GM19455 (cell line): ENCODE measurements at regions not wholly inside any gene's neighbourhood (a gene's known extent, or its start where the extent isn't known, plus 50 kb on each side); places are given as distances from the start of the nearest gene placed in this dataset.
"Not testable (repeated sequence)": the region's sequence is repeated elsewhere in the genome, so short reads cannot be mapped to it uniquely, and the experiment has no call there.

Experiments
- ATAC-seq: cut with Tn5 transposase; IDR thresholded peaks from one replicate; pipeline ENCODE4 v1.9.1; 2021; ENCODE audit not compliant: unreplicated experiment

GRCh38 chr12:84075991-84076390 is 836.6 kb downstream of the SLC6A15 start:
- no peak for ATAC-seq

DNA sequence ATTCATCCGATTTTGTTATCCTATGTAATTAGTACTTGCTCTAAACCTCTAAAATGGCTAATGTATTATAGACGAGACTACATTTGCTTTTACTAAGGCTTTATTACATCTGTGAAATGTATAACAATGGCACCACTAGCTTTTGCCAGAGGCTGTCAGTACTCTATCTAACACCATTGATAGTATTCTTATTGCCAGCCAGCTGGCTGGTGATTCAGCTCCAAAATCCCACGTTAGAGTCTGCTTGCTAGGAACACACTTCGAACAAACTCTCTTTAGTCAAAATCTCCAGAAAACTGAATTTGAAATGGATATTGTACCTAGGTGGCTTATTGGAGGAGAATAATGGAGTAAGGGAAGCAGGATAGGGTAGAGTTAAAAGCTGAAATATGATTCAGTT is 839.2 kb downstream of the SLC6A15 start:
- ATAC-seq = no peak

DNA sequence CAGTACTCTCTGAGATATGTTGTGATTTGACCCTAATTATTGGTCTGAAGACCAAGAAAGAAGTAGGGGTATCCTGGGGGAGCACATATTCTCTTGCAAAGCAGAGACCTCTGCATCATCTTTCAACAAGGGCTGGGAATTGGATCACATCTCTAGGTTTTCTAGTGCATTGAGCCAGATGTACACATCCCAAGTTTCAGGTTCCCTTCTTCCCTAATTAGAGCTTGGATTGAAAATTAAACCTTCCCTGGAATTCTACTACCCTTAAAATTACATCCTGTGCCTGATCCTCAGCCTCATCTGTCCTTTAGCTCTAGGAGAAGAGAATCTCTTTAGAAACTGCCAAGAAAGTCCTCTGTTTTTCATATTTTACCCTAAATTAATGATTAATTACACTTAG is 839.6 kb downstream of the SLC6A15 start:
- ATAC-seq = no peak

DNA sequence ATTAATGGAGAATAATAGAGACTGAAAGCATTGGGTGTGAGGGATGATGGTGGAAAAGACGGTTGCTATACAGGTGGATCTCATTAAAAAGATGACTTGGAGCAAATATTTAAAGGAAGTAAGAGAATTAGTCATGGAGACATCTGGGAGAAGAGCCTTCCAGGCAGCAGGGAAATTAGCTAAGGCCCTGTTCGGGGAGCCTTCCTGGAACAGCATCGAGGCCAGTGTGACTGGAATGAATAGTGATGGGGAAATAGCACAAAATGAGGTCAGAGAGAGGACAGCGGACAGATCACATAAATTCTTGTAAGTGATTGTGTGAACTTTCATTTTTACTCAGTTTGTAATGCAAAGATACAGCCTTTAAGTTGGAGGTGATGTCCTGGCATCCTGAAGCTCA is 842.3 kb downstream of the SLC6A15 start:
- ATAC-seq = no peak

- no peak for ATAC-seq
These were observed 842.9 kb downstream of the SLC6A15 start for GRCh38 chr12:84069699-84070098.

- ATAC-seq = no peak
These were observed 843.4 kb downstream of the SLC6A15 start for GRCh38 chr12:84069198-84069597.

- no peak for ATAC-seq
These were observed 854.5 kb downstream of the SLC6A15 start for GRCh38 chr12:84058136-84058535.

DNA sequence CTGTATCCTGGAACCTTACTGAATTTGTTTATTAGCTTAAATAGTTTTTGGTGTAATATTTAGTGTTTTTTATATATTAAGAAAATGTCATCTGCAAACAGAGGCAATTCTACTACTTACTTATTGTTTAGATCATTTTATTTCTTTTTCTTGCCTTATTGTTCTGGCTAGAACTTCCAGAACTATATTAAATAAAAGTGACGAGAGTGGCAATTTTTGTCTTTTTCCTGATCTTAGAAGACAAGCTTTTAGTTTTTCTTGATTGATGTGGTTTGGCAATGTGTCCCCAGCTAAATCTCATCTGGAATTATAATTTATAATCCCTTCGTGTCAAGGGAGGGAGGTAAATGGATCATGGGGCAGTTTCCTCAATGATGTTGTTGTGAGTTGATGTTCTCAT is 857.8 kb downstream of the SLC6A15 start:
- ATAC-seq = no peak

GRCh38 chr12:84047881-84048280 is 864.7 kb downstream of the SLC6A15 start:
- no peak for ATAC-seq

GRCh38 chr12:84046859-84047258 is 865.7 kb downstream of the SLC6A15 start:
- ATAC-seq = no peak

DNA sequence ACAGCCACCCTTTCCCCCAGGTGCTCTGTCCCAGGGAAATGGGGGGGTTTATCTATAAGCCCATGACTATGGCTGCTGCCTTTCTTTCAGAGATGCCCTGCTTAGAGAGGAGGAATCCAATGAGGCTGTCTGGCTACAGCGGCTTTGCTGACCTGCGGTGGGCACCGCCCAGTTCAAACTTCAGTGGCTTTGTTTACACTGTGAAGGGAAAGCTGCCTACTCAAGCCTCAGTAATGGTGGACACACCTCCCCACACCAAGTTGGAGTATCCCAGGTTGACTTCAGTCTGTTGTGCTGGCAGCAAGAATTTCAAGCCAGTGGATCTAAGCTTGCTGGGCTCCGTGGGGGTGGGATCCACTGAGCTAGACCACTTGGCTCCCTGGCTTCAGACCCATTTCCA is 869.2 kb downstream of the SLC6A15 start:
- ATAC-seq = no peak

DNA sequence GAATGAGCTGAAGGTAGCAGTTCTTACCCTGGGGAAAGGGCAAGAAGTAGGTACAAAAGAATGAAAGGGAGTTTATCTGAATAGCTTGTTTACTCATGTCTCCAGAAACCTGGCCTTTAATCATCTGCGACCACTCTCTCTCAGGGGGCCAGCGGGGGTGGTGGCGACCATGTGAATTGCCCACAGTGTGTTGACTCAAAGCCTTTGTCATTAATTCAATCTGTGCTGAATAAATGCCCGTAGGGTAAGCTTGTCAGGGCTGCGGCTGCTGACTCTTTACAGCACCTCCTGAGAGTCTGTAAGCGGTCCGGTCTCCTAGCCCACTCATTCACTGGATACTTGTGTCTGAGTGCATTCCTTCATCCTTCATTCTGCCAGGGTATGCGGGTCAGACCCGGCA is 874.4 kb downstream of the SLC6A15 start:
- ATAC-seq = no peak

DNA sequence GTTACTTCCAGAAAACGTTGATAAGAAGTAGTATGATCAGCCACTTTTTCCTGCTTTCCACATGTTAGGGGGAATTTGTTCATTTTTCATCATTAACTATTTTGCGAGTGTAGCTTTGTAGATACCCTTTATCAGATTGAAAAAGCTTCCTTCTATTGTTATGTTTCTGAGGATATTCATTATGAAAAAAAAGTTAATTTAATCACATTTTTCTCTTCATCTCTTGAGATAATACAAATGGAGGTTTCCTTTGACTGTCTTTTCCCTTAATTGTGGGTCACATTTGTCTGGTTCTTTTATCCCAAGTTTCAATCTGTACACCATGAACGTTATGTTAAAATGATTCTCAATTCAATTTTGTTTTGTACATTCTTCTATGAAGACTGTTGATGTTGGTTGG is 875.7 kb downstream of the SLC6A15 start:
- no peak for ATAC-seq

- no peak for ATAC-seq
These were observed 876.8 kb downstream of the SLC6A15 start for GRCh38 chr12:84035766-84036165.

GRCh38 chr12:84034871-84035270 is 877.7 kb downstream of the SLC6A15 start:
- no peak for ATAC-seq

- ATAC-seq = no peak
These were observed 879.4 kb downstream of the SLC6A15 start for GRCh38 chr12:84033162-84033561.

DNA sequence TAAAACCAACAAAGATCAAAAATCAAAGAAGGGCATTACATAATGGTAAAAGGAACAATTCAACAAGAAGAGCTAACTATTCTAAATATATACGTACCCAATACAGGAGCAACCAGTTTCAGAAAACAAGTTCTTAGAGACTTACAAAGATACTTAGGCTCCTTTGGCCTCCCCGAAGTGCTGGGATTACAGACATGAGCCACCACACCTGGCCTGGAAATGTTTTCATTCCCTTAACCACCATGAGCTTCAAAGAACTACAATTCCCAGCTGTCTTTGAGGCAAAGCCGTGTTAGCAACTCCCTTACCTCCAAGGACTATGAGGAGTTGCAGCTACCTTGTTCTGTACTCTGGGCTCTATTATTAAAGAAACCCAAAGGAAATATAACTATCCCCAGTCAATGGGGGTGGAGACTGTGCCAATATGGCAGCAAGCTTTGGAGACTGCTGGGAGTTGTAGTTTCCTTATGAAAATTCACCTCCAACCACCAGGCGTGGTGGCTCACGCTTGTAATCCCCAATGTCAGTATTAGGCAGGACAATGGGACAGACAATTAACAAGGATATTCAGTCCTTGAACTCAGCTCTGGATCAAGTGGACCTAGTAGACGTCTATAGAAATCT is 893.9 kb downstream of the SLC6A15 start:
- ATAC-seq = not testable (repeated sequence)

- no peak for ATAC-seq
These were observed 895.6 kb downstream of the SLC6A15 start for GRCh38 chr12:84016956-84017355.

GRCh38 chr12:83997423-83997822 is 915.2 kb downstream of the SLC6A15 start:
- no peak for ATAC-seq

- ATAC-seq = no peak
These were observed 915.9 kb downstream of the SLC6A15 start for GRCh38 chr12:83996671-83997070.

GRCh38 chr12:83985084-83985483 is 927.5 kb downstream of the SLC6A15 start:
- no peak for ATAC-seq

DNA sequence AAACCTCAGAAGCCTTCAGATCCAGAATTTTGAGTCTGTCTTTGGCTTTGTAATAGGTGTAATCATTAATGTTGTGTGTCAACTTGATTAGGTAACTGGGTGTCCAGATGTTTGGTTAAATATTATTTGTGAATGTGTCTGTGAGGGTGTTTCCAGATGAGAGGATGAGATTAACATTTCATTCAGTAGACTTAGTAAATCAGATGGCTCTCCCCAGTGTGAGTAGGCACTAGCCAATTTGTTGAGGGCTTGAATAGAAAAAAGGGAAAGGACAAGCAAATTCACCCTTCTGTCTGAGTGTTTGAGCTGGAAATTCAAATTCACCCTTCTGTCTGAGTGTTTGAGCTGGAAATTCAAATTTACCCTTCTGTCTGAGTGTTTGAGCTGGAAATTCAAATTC is 932.2 kb downstream of the SLC6A15 start:
- ATAC-seq = no peak

- no peak for ATAC-seq
These were observed 932.8 kb downstream of the SLC6A15 start for GRCh38 chr12:83979785-83980184.

DNA sequence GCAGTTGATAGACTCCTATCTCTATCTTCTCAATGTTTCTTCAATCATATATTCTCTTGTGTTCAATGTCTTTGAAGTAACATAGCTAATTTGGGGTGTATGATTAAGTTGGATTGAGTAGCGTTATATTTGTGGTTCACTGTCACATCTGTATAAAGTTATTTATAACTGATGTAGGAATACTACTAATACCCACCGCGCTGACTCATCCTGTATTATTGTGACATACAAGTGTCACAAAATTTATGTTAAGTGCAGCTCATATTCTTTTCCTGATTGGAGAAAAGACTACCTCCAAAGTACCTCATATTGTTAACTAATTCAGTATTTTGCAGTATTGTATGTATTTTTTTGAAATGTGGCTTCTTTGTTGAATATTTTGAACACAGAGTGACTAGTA is 940.8 kb downstream of the SLC6A15 start:
- no peak for ATAC-seq
